ENCODE measurements at regions not wholly inside any gene's neighbourhood (a gene's known extent, or its start where the extent isn't known, plus 50 kb on each side); places are given as distances from the start of the nearest gene placed in this dataset.

GRCh38 chr21:34260277-34261008, 103.4 kb upstream of the KCNE2 start:
- no peak for TF ChIP-seq CTCF (IDR thresholded peaks at IDR 0.05; ENCODE audit: insufficient read depth, missing control alignments)
- no peak for DNase-seq (ENCODE audit: insufficient read length, low spot score)
- no peak for FAIRE-seq

GRCh38 chr21:34261841-34262468, 101.9 kb upstream of the KCNE2 start:
- DNase-seq (ENCODE audit: insufficient read length, low spot score) (no peak), FAIRE-seq (no peak)
- TF ChIP-seq CTCF (IDR thresholded peaks at IDR 0.05; ENCODE audit: insufficient read depth, missing control alignments), result no peak

GRCh38 chr21:34262469-34262845, 101.3 kb upstream of the KCNE2 start:
- no peak for TF ChIP-seq CTCF (IDR thresholded peaks at IDR 0.05; ENCODE audit: insufficient read depth, missing control alignments)
- FAIRE-seq (no peak), DNase-seq (ENCODE audit: insufficient read length, low spot score) (no peak)

- no peak for DNase-seq (ENCODE audit: insufficient read length, low spot score)
- FAIRE-seq, result no peak
- no peak for TF ChIP-seq CTCF (IDR thresholded peaks at IDR 0.05; ENCODE audit: insufficient read depth, missing control alignments)
Observed at GRCh38 chr21:34263629-34264028, 100.2 kb upstream of the KCNE2 start.

GRCh38 chr21:34266351-34266750, 97.5 kb upstream of the KCNE2 start:
- no peak for TF ChIP-seq CTCF (IDR thresholded peaks at IDR 0.05; ENCODE audit: insufficient read depth, missing control alignments)
- FAIRE-seq (no peak), DNase-seq (ENCODE audit: insufficient read length, low spot score) (no peak)

GRCh38 chr21:34268493-34268892, 95.3 kb upstream of the KCNE2 start:
- DNase-seq (ENCODE audit: insufficient read length, low spot score) (no peak), FAIRE-seq (no peak)
- no peak for TF ChIP-seq CTCF (IDR thresholded peaks at IDR 0.05; ENCODE audit: insufficient read depth, missing control alignments)

GRCh38 chr21:34270411-34270810, 93.4 kb upstream of the KCNE2 start:
- DNase-seq (ENCODE audit: insufficient read length, low spot score) (no peak), FAIRE-seq (no peak)
- no peak for TF ChIP-seq CTCF (IDR thresholded peaks at IDR 0.05; ENCODE audit: insufficient read depth, missing control alignments)

All from D721Med (cell line).